Ishikawa (cell line): ENCODE measurements at regions not wholly inside any gene's neighbourhood (a gene's known extent, or its start where the extent isn't known, plus 50 kb on each side); places are given as distances from the start of the nearest gene placed in this dataset.

Experiments used
- CEBPB ChIP-seq: IDR thresholded peaks from 2 replicates; pipeline ENCODE4 v1.6.1; 2012
- CREB1 ChIP-seq: IDR thresholded peaks from 2 replicates; pipeline ENCODE4 v1.6.1; 2012; ENCODE audit warnings: low read depth
- EGR1 ChIP-seq: IDR thresholded peaks from 2 replicates; pipeline ENCODE4 v1.6.1; 2012
- EP300 ChIP-seq: IDR thresholded peaks from 2 replicates; pipeline ENCODE4 v1.6.1; 2012; ENCODE audit warnings: borderline replicate concordance
- FOXM1 ChIP-seq: IDR thresholded peaks from 2 replicates; pipeline ENCODE4 v1.6.1; 2012; ENCODE audit warnings: low read depth, borderline replicate concordance
- NFIC ChIP-seq: IDR thresholded peaks from 2 replicates; pipeline ENCODE4 v1.6.1; 2012
- RAD21 ChIP-seq: IDR thresholded peaks from 2 replicates; pipeline ENCODE4 v1.6.1; 2012; ENCODE audit warnings: low read depth
- TAF1 ChIP-seq: IDR thresholded peaks from 2 replicates; pipeline ENCODE4 v1.6.1; 2012; ENCODE audit warnings: low read depth, mild to moderate bottlenecking
- TCF12 ChIP-seq: IDR thresholded peaks from 2 replicates; pipeline ENCODE4 v1.6.1; 2012; ENCODE audit warnings: low read depth
- TEAD4 ChIP-seq: IDR thresholded peaks from 2 replicates; pipeline ENCODE4 v1.6.1; 2012
- YY1 ChIP-seq: IDR thresholded peaks from 2 replicates; pipeline ENCODE4 v1.6.1; 2012; ENCODE audit warnings: low read depth
- ZBTB7A ChIP-seq: IDR thresholded peaks from 2 replicates; pipeline ENCODE4 v1.6.1; 2012; ENCODE audit warnings: low read depth
- TF ChIP-seq, protein P1 (sequence below): IDR thresholded peaks from 2 replicates; pipeline ENCODE4 v1.6.1; 2012
- TF ChIP-seq, protein P2 (sequence below): IDR thresholded peaks from 2 replicates; pipeline ENCODE4 v1.6.1; 2012
- TF ChIP-seq, protein P3 (sequence below): IDR thresholded peaks from 2 replicates; pipeline ENCODE4 v1.6.1; 2012; ENCODE audit warnings: low read depth, mild to moderate bottlenecking

DNA sequence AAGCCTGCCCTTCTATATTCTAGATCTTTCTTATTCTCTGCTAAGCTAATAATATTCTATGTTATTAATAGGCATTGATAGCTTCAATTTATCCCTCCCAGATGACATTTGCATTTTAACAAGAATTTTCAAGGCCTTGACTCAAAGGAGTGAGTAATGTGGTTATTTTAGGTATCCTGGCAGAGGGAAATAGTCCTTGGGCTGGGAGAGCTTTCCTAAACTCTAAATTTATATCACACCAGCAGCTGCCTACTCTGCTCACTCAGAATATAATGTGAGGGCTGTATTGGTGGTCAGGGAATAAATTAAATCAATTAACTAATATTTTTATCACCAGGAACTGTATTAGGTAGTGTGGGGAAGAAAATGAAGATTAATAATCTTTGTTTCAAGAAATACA lies 74.8 kb upstream of the ADAM23 start:
- TF ChIP-seq EGR1 (no peak), YY1 (no peak), NFIC (no peak), EP300 (no peak), TCF12 (no peak), CEBPB (no peak), TEAD4 (no peak), RAD21 (no peak), CREB1 (no peak), ZBTB7A (no peak), TAF1 (no peak), FOXM1 (no peak)
- TF ChIP-seq, protein P1, sequence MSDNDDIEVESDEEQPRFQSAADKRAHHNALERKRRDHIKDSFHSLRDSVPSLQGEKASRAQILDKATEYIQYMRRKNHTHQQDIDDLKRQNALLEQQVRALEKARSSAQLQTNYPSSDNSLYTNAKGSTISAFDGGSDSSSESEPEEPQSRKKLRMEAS = no peak
- TF ChIP-seq, protein P2, sequence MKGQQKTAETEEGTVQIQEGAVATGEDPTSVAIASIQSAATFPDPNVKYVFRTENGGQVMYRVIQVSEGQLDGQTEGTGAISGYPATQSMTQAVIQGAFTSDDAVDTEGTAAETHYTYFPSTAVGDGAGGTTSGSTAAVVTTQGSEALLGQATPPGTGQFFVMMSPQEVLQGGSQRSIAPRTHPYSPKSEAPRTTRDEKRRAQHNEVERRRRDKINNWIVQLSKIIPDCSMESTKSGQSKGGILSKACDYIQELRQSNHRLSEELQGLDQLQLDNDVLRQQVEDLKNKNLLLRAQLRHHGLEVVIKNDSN = no peak
- TF ChIP-seq, protein P3, sequence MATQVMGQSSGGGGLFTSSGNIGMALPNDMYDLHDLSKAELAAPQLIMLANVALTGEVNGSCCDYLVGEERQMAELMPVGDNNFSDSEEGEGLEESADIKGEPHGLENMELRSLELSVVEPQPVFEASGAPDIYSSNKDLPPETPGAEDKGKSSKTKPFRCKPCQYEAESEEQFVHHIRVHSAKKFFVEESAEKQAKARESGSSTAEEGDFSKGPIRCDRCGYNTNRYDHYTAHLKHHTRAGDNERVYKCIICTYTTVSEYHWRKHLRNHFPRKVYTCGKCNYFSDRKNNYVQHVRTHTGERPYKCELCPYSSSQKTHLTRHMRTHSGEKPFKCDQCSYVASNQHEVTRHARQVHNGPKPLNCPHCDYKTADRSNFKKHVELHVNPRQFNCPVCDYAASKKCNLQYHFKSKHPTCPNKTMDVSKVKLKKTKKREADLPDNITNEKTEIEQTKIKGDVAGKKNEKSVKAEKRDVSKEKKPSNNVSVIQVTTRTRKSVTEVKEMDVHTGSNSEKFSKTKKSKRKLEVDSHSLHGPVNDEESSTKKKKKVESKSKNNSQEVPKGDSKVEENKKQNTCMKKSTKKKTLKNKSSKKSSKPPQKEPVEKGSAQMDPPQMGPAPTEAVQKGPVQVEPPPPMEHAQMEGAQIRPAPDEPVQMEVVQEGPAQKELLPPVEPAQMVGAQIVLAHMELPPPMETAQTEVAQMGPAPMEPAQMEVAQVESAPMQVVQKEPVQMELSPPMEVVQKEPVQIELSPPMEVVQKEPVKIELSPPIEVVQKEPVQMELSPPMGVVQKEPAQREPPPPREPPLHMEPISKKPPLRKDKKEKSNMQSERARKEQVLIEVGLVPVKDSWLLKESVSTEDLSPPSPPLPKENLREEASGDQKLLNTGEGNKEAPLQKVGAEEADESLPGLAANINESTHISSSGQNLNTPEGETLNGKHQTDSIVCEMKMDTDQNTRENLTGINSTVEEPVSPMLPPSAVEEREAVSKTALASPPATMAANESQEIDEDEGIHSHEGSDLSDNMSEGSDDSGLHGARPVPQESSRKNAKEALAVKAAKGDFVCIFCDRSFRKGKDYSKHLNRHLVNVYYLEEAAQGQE = no peak

DNA sequence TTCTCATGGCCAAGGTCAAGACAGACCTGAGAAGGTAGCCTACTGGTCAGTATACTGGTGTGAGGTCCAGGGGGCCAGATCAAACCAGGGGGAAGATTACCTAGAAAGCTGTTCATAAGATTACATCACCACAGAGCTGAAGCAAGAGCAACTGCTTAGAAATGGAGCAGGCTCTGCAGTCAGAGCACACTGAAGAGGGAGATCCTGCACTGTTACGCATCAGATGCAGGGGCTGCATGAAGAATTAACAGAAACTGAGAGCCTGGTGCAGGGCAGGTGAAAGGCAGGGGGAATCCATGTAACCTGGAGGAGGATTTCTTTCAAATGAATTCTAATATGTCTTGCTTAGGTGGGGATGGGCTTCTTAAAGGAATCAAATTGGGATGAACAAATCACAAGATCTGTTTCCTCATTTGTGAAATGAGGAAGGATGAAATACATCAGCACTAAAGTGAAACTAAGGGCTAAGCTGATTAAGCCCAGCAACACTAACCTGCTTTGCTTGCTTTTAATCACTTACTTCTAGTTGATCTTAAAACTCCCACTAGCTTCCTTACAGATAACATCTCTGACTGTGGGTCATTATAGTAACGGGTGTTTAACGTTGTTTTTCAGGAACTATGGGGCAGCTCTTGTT lies 74.3 kb upstream of the ADAM23 start:
- TF ChIP-seq ZBTB7A (no peak), EP300 (no peak), NFIC (no peak), YY1 (no peak), TAF1 (no peak), TCF12 (no peak)
- TF ChIP-seq, protein P3 = no peak
- TF ChIP-seq, protein P2 = no peak

DNA sequence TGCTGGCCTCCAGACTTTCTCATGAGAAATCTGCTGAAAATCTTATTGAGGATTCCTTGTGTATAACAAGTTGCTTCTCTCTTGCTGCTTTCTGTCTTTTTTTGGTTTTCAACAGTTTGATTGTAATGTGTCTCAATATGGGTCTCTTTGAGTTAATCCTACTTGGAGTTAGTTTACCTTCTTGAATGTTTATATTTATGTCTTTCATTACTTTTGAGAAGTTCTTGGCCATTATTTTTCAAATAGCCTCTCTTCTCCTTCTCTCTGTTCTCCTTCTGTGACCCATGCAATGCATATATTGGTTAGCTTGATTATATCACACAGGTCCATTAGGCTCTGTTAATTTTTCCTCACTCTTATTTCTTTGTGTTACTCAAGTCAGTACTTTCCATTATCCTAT lies 67.4 kb upstream of the ADAM23 start:
- no peak for TF ChIP-seq RAD21
- TF ChIP-seq, protein P1 = no peak
- TF ChIP-seq EGR1 = no peak
- TF ChIP-seq ZBTB7A = no peak
- TF ChIP-seq CEBPB = no peak
- no peak for TF ChIP-seq TCF12
- TF ChIP-seq YY1 = no peak
- no peak for TF ChIP-seq FOXM1
- TF ChIP-seq, protein P2 = no peak
- TF ChIP-seq TAF1 = no peak
- no peak for TF ChIP-seq NFIC

DNA sequence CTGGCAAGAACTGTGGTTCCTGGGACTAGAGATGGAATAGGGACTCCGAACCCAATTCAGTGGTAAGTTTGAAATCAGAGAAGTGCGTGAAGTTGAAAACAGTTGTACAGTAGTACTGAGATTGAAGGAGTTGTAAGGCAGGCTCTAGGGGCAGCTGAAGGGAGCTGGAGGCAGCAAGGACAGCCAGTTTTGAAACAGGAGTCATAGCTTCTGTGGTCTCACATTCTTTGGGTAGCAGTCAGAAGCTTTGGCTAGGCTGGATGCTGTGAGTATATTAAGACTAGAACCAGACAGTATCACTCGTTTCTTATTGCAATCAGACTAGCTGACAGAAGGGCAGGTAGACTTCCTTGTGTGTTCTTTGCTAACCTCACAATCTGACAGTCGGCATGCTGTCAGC lies 64.5 kb upstream of the ADAM23 start:
- no peak for TF ChIP-seq ZBTB7A
- TF ChIP-seq, protein P3 = no peak
- no peak for TF ChIP-seq EGR1
- no peak for TF ChIP-seq FOXM1
- no peak for TF ChIP-seq CREB1
- TF ChIP-seq TCF12 = no peak
